ENCODE measurements at regions not wholly inside any gene's neighbourhood (a gene's known extent, or its start where the extent isn't known, plus 50 kb on each side); places are given as distances from the start of the nearest gene placed in this dataset.

DNA sequence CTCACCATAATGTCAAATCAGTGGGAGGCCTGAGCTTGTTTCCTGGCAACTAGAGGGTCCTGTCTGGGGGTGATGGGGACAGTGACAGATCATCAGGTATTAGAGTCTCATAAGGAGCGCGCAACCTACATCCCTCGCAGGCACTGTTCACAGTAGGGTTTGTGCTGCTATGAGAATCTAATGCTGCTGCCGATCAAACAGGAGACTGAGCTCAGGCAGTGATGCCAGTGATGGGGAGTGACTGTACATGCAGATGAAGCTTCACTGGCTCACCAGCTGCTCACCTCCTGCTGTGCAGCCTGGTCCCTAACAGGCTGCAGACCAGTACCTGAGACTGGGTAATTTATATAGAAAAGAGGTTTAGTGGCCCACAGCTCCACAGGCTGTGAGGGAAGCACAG lies 147.3 kb downstream of the TTLL2 start:
- TF ChIP-seq, protein P1, sequence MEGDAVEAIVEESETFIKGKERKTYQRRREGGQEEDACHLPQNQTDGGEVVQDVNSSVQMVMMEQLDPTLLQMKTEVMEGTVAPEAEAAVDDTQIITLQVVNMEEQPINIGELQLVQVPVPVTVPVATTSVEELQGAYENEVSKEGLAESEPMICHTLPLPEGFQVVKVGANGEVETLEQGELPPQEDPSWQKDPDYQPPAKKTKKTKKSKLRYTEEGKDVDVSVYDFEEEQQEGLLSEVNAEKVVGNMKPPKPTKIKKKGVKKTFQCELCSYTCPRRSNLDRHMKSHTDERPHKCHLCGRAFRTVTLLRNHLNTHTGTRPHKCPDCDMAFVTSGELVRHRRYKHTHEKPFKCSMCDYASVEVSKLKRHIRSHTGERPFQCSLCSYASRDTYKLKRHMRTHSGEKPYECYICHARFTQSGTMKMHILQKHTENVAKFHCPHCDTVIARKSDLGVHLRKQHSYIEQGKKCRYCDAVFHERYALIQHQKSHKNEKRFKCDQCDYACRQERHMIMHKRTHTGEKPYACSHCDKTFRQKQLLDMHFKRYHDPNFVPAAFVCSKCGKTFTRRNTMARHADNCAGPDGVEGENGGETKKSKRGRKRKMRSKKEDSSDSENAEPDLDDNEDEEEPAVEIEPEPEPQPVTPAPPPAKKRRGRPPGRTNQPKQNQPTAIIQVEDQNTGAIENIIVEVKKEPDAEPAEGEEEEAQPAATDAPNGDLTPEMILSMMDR (IDR thresholded peaks at IDR 0.05): no peak
- no peak for TF ChIP-seq ZFX (IDR thresholded peaks at IDR 0.05; ENCODE audit: borderline replicate concordance)
